Nucleus accumbens (tissue), 56 donors: ENCODE measurements at regions not wholly inside any gene's neighbourhood (a gene's known extent, or its start where the extent isn't known, plus 50 kb on each side); places are given as distances from the start of the nearest gene placed in this dataset.

Source experiments
- DNase-seq, 56 donors: peaks; one replicate each; lab custom pipeline; 2025; lab: John Stamatoyannopoulos, UW

GRCh38 chr7:98040626-98041360, 50.8 kb upstream of the OCM2 start:
- no peak for DNase-seq

- DNase-seq, result no peak
Measured at GRCh38 chr7:98046816-98047215, 56.8 kb upstream of the OCM2 start.

DNA sequence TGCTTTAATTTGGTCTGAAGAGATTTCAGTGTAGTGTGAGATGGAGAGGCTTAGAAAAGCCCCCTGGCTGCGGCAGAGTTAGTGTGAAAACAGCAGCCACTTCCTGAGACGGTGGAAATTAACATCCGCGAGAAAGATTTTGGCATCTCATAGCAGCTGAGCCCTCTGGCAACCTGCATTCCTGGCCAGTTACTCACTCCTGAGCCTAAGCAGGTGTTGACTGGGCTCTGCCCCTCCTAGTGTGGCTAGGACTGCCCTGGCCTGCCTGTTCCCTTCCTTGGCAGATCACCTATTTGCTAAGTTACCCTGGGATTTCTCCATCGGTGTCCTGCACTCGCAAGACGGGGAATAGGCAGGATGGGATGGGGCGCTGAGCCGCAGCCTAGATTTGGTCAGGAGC, 57.6 kb upstream of the LMTK2 start:
- no peak for DNase-seq

DNA sequence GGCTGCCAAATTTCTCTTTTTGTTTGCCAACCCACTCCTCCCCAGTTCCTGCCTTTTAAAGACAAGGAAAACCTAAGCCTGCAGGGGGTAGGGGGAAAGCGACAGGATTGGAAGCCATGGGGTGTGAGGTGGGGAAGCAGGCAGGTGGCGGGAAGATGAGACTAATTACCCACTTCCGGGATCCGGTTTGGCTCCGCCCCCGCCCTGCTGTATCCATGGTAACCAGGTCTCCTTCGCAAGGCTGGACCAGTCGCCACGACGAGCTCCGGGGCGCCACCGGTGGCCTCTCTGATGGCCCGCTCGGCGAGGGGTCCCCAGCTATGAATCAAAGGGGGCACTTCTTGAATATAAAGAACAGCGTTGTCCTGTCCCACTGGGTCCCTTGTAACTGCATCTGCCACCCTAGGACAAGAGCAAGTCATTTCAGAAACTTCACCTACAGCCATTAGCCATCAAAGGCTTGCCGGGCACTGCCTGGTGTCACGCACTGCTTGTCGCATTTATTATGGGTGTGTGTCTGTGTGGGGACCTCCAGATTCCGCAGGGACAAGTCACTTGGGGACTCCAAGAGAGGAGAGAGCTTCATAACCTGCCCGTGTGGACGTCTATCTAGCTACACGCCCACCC, 55.4 kb upstream of the LMTK2 start:
- peak in 17 of 56 donors; percentile 0 to 59 (median 8) for DNase-seq

GRCh38 chr7:98054585-98054984, 52.1 kb upstream of the LMTK2 start:
- DNase-seq, result no peak

DNA sequence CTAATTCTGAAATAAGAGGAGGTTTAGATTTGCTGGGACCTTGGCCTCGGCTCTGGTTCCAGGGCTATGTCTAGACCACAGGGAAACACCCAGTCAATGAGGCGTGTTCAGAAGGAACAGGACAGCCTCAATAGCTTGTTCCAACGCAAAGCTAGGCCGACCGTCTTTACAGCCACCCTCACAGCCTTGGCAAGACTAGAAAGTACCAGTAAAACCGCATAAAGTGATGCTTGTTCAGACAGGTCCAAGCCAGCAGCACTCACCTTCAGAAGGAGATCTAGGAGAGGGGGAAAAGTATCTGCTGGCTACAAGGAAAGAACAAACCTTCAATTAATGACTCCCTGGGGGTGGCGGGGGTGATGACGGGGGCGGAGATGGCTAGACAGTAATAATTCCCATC, 50.1 kb upstream of the LMTK2 start:
- no peak for DNase-seq
